Stimulated activated CD4-positive, alpha-beta T cell treated with anti-CD3 and anti-CD28 coated beads, Interleukin-12 subunit alpha, Interleukin-12 subunit beta, amount 100 ng/mL, for 4 hours (primary cell): ENCODE measurements at regions not wholly inside any gene's neighbourhood (a gene's known extent, or its start where the extent isn't known, plus 50 kb on each side); places are given as distances from the start of the nearest gene placed in this dataset.

Source experiments
- DNase-seq: peaks from one replicate; pipeline ENCODE4 v3.0.0-alpha.2; 2020

DNA sequence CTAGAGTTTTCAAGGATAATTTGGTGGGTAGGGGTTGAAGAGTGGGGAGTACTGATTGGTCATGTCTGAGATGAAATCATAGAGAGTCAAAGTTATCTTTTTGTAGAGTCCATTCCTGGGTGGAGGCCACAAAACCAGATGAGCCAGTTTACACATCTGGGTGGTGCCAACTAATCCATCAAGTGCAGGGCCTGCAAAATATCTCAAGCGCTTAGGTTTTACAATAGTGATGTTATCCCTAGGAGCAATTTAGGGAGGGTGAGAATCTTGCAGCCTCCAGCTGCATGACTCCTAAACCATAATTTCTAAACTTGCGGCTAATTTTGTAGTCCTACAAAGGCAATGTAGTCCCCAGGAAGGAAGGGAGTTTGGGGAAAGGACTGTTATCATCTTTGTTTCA, 988.3 kb upstream of the LCORL start:
- DNase-seq = no peak

GRCh38 chr4:19005211-19005610, 983.7 kb upstream of the LCORL start:
- no peak for DNase-seq

- no peak for DNase-seq
These were observed 980.6 kb upstream of the LCORL start for GRCh38 chr4:19002170-19002569.

DNA sequence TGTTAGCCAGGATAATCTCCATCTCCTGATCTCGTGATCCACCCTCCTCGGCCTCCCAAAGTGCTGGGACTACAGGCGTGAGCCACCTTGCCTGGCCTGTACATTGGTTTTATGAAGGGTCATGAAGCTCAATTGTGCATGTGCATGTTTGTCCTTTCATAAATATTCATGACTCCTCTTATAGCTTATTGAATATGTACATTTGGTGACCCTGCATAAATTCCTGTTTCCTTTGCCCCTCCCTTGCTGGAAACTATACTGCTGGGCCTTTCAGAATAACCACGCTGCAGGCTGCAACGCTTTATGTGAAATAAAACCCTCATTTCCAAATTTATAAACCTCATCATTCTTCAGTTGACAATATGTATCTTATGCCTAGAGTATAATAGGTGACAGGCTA, 978.0 kb upstream of the LCORL start:
- DNase-seq = no peak

GRCh38 chr4:18981234-18981615, 959.7 kb upstream of the LCORL start:
- DNase-seq = no peak

- DNase-seq = no peak
These were observed 959.1 kb upstream of the LCORL start for GRCh38 chr4:18980516-18981233.

DNA sequence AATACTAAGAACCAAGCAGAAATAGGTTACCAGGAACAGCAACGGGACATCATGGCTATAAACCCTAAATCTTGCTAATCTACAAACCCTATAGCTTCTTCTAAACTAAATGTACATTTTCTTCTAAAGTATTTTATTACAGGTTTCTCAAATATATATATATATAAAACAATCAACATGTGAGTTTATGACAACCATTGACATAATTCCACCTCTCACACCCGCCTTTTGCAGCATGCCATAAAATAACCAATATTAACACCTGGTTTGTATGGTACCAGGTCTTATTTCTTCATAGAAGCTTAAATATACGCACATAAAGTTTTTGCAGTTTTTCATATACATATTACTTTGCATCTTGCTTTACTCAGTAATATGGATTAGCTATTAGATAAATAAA, 955.3 kb upstream of the LCORL start:
- no peak for DNase-seq

- DNase-seq = no peak
These were observed 954.6 kb upstream of the LCORL start for GRCh38 chr4:18975916-18976808.

- DNase-seq = no peak
These were observed 951.7 kb upstream of the LCORL start for GRCh38 chr4:18973296-18973695.

DNA sequence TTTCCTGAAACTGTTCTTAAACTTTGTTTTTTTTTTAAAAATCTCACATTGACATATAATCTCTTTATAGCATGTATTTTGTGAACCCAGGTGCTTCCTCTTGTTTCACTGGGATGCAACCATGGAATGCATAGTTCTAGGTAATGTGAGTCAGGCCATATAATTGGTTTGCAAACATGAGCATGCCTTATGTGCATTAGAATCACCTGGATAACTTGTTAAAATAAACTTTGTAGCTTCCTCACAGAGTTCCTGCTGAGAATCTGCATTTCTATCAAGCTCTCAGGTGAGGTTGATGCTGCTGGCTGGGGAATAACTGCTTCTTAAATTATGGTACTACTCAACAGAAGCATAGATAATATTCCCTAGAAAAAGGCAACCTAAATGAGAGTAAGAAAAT, 940.3 kb upstream of the LCORL start:
- no peak for DNase-seq

DNA sequence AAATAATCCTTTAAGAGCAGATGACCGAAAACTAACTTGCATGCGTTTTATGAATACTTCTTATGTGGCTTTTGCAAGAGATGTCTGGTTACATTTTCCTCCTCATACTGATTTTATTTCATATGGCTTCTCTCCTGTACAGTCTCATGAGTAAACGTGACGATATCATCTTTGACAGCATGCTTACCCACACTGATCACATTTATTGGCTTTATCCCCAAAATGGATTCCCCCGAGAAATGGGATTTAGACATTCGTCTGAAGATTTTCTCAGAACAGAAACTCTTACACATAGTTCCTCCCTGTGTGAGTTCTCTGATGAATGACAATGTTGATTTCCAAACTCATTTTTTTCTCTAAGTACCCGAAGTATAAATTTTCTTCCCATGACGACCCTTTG, 939.7 kb upstream of the LCORL start:
- DNase-seq = no peak

GRCh38 chr4:18957716-18958115, 936.2 kb upstream of the LCORL start:
- DNase-seq = no peak

- no peak for DNase-seq
These were observed 933.0 kb upstream of the LCORL start for GRCh38 chr4:18954538-18954937.

DNA sequence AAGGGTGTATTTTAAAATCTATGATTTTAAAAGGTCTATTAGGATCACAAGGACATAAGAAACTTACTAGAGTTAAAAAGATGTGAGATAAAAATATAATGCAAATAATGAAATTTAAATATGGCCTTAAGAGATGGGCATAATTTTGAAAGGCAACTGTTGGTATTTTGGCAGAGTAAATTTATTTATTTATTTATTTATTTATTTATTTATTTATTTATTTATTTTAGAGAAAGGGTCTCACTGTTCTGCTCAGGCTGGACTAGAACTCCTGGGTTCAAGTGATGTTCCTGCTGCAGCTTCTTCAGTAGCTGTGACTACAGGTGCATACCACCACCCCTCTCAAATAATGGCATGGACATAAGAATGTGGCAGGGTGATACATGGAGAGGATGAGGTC, 932.1 kb upstream of the LCORL start:
- no peak for DNase-seq

DNA sequence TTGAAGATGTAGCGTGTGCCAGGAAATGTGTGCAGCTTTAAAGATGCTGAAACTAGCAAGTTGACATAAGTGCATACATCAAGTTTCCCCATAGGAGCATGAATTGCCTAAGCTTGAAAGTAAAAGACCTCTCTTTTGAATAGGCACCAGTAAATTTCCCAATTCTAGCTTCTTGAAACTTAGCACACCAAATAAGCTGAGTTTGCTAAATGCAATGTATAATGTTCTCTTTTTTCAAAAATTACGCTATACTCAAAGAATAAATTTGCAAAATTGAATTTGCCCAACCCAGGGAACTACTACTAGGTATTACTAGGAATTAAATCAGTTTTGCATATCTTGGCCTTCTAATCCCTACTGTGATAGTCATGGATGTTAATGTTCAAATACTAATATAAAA, 923.9 kb upstream of the LCORL start:
- DNase-seq = no peak

- no peak for DNase-seq
These were observed 921.3 kb upstream of the LCORL start for GRCh38 chr4:18942874-18943273.

DNA sequence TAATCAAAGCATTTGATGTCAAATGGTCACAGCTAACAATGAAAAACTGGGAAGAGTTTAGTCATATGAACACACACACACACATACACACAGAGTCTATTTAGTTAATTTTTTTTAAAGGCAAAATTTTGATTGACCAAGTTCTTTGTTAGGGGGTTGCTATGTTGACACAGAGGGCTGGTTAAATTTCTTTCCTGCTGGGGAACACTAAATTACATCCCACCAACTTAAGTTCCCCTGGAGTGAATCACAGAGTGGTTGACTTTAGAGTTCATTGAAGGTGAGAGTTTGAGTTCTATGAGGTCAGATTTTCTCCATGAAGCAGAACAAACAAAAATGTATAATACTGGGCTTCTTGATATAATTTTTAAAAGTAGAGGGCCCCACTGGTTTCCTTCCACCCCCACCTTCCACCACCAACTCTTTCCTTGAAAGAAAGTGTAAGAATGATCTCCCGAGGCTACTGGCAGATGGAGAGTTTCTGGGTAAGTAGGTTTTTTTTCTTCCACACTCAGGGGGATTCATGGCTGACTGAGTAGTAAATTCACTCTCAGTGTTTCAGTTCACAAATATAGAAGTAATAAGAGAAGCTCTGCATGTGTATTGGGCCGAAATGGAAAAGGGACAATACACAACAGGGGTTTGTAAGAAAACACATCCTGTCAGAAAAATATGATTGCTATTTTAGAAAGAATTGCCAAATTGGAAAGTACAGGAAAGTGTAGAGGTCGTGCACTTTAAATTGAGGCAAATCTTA, 917.0 kb upstream of the LCORL start:
- DNase-seq = no peak

GRCh38 chr4:18937746-18938145, 916.2 kb upstream of the LCORL start:
- no peak for DNase-seq

DNA sequence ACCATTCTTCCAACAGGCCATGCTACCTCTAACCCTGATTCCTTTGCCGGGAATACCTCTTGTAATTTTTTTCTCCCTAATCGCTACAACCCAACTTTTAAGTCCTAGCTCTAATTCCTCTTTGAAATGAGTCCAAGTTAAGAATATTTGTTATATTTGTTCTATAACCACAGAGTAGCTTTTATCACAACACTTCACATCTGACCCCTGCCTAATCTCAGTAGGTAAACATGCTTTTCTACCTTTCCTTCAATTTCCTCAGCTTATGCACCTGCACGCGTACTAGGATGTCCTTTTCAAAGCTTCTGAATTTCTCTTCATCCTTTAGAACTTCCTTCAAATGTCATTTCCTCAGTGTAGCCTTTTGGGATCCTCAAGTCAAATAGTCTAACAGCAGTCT, 915.5 kb upstream of the LCORL start:
- DNase-seq = no peak

DNA sequence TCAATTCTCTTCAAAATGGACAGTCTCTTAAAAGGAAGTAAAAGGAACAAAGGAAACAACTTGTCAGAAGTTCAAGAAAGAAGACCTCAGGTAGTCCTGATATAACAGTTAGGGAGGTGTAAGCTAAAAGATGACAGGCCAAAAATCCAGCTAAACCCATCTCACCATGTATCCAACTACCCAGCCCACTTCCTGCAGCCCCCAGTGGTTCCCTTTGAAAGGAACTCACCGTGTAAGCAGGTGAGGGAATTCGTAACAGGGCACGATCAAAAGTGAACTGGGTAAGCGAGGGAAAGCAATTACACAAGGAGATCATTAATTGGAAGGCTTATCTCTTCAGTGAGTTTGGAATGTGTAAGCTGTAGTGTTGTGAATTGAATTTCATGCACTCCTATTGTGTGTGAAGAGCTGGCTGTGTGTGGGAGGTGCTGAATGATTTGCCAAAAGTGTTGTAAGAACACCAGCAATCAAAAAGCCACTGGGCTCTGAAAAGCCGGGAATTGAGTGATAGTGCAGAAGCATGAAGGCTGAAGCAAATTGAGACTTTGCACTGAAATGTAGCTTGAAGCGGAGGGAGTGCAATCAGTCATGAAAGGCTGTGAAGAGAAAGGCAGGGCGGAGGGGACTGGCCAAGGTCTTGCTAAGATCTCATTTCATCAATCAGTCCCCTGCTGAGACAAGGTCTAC, 914.2 kb upstream of the LCORL start:
- no peak for DNase-seq

- no peak for DNase-seq
These were observed 912.6 kb upstream of the LCORL start for GRCh38 chr4:18934197-18934596.

DNA sequence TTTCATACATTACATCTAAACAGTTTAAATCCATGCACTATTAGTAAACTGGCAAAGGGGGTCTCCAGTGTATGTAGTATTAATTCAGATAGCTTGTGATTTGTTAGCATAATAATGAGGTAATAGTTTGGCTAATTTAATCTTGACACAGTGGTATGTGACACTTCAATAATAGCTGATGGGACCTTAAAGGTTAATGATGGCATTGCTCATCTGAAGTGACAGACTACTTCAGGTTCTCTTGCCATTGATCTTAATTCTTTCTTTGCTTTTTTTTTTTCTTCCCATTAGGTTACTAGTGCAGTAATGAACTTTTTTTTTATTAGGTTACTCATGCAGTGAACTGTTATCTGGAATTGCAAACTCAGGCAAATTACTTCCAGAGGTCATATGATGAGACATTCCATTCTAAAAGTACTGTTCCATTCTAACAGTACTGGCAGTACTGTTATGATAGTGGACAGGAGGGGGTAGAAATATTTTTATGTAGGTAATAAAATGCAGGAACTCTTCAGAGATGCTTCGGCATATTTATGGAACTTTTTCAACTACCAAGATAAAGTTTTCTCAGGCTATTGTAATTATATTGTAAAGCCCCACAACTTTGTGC, 911.3 kb upstream of the LCORL start:
- no peak for DNase-seq
